ENCODE measurements at regions not wholly inside any gene's neighbourhood (a gene's known extent, or its start where the extent isn't known, plus 50 kb on each side); places are given as distances from the start of the nearest gene placed in this dataset.

DNA sequence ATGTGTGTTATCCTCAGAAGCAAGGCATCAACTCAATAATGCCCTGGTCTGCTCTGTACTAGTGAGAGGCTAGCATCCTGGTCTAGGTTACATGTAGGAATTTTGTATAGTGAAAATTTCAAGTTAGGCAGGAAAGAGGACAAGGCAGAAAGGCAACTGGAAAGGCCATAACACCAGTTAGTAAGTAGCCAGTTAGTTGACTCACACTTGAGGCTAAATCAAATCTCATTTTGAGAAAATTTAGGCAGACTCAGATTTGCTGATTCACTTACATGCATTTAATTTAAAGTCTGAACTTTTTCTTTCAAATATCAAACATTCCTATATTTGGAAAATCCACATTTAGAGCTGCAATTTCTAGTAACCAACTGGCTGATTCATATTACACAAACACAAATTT lies 184.5 kb upstream of the TCF21 start (continued):
- no peak for TF ChIP-seq RUNX3 (IDR thresholded peaks at IDR 0.05; ENCODE audit: low read length)
- TF ChIP-seq TCF7 (IDR thresholded peaks at IDR 0.05; ENCODE audit: borderline replicate concordance), result no peak
- TF ChIP-seq, protein P1, sequence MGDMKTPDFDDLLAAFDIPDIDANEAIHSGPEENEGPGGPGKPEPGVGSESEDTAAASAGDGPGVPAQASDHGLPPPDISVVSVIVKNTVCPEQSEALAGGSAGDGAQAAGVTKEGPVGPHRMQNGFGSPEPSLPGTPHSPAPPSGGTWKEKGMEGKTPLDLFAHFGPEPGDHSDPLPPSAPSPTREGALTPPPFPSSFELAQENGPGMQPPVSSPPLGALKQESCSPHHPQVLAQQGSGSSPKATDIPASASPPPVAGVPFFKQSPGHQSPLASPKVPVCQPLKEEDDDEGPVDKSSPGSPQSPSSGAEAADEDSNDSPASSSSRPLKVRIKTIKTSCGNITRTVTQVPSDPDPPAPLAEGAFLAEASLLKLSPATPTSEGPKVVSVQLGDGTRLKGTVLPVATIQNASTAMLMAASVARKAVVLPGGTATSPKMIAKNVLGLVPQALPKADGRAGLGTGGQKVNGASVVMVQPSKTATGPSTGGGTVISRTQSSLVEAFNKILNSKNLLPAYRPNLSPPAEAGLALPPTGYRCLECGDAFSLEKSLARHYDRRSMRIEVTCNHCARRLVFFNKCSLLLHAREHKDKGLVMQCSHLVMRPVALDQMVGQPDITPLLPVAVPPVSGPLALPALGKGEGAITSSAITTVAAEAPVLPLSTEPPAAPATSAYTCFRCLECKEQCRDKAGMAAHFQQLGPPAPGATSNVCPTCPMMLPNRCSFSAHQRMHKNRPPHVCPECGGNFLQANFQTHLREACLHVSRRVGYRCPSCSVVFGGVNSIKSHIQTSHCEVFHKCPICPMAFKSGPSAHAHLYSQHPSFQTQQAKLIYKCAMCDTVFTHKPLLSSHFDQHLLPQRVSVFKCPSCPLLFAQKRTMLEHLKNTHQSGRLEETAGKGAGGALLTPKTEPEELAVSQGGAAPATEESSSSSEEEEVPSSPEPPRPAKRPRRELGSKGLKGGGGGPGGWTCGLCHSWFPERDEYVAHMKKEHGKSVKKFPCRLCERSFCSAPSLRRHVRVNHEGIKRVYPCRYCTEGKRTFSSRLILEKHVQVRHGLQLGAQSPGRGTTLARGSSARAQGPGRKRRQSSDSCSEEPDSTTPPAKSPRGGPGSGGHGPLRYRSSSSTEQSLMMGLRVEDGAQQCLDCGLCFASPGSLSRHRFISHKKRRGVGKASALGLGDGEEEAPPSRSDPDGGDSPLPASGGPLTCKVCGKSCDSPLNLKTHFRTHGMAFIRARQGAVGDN (IDR thresholded peaks at IDR 0.05), result no peak
- no peak for TF ChIP-seq BRCA1 (IDR thresholded peaks at IDR 0.05; ENCODE audit: low read depth, low read length)
- TF ChIP-seq, protein P2, sequence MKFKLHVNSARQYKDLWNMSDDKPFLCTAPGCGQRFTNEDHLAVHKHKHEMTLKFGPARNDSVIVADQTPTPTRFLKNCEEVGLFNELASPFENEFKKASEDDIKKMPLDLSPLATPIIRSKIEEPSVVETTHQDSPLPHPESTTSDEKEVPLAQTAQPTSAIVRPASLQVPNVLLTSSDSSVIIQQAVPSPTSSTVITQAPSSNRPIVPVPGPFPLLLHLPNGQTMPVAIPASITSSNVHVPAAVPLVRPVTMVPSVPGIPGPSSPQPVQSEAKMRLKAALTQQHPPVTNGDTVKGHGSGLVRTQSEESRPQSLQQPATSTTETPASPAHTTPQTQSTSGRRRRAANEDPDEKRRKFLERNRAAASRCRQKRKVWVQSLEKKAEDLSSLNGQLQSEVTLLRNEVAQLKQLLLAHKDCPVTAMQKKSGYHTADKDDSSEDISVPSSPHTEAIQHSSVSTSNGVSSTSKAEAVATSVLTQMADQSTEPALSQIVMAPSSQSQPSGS (IDR thresholded peaks at IDR 0.05; ENCODE audit: low read length), result no peak
- TF ChIP-seq MYC (IDR thresholded peaks at IDR 0.05; ENCODE audit: insufficient read depth, insufficient read length, insufficient replicate concordance, low read length, severe bottlenecking), result no peak
- TF ChIP-seq TARDBP (IDR thresholded peaks at IDR 0.05; ENCODE audit: borderline replicate concordance), result no peak
- TF ChIP-seq CHD4 (IDR thresholded peaks at IDR 0.05), result no peak

DNA sequence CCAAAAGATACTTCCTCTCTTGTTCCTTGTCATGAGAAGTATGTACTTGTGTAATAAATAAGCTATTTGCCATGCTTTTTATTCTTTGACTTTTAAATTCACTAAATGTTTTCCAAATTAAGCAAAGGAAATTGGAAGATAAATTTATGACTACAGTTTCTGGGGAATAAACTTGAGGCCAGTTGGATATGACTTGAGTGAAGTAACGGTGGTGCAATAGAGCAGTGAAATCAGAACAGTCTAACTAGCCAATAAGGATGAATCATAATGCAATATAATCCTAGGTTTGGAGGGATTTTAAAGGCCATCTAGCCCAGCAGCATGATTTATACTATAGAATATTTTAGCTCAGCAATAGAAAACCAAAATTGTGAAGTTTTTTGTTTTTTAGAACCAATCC lies 183.8 kb upstream of the TCF21 start:
- ATAC-seq (no peak), FAIRE-seq (no peak), DNase-seq (ENCODE audit: low read depth, low spot score) (no peak)
- no TSS peak for BruUV-seq (replicated peaks)
- ChIA-PET POLR2A (no interaction called here), RAD21 (ENCODE audit: unreplicated experiment) (no interaction called here), SMC1A (ENCODE audit: uncharacterized antibody, unreplicated experiment) (no interaction called here), CTCF (no interaction called here)
- Histone ChIP-seq H3K27me3 (replicated peaks in 1 of 2; ENCODE audit: control insufficient read depth in 2 of 2, insufficient read depth in 2 of 2, low read length in 1 of 2) (no peaks in the 10 kb centered on the region), H3K4me3 (no peak overlapping the region), H3K9me3 (replicated peaks; ENCODE audit: control insufficient read depth, insufficient read depth, low read length) (no peaks in the 10 kb centered on the region), H3K27ac (ENCODE audit: control insufficient read depth, insufficient read depth) (no peak overlapping the region), H3K9ac (ENCODE audit: control insufficient read depth, insufficient read depth, low read length) (no peak overlapping the region), H3K4me2 (ENCODE audit: control insufficient read depth, insufficient read depth) (no peak overlapping the region), H3K79me2 (ENCODE audit: control insufficient read depth, insufficient read depth, low read length) (no peaks in the 10 kb centered on the region), H4K20me1 (ENCODE audit: control insufficient read depth, insufficient read depth) (no peaks in the 10 kb centered on the region), H2AFZ (ENCODE audit: control insufficient read depth, low read depth, low read length) (no peak overlapping the region), H3K4me1 (ENCODE audit: control insufficient read depth, insufficient read depth, low read length) (no peaks in the 10 kb centered on the region), H3K36me3 (ENCODE audit: control insufficient read depth in 2 of 2, insufficient read depth in 2 of 2, low read length in 1 of 2) (no peaks in the 10 kb centered on the region)
- intact Hi-C loops (cut with micrococcal nuclease; ENCODE audit: unreplicated experiment) (no loop called here), in situ Hi-C loops (cut with MboI) (no loop called here)
- 0% methylated on average over 1 of the region's 1 CpG for WGBS (ENCODE audit: insufficient coverage, insufficient replicate concordance, low lambda C conversion rate, missing lambda C conversion rate)
- TF ChIP-seq CBFB (IDR thresholded peaks at IDR 0.05; ENCODE audit: low read depth) (no peak), STAT3 (IDR thresholded peaks at IDR 0.05; ENCODE audit: low read depth, low read length) (no peak), KAT2A (conservative IDR thresholded peaks at IDR 0.05; ENCODE audit: control insufficient read depth, low read depth, low read length) (no peak), FOS (IDR thresholded peaks at IDR 0.05; ENCODE audit: borderline replicate concordance, extremely low read depth, insufficient read length) (no peak), JUNB (IDR thresholded peaks at IDR 0.05) (no peak), SIN3A (IDR thresholded peaks at IDR 0.05; ENCODE audit: low read depth, low read length) (no peak), TARDBP (IDR thresholded peaks at IDR 0.05; ENCODE audit: borderline replicate concordance) (no peak), ZNF217 (IDR thresholded peaks at IDR 0.05) (no peak)
- TF ChIP-seq, protein P3, sequence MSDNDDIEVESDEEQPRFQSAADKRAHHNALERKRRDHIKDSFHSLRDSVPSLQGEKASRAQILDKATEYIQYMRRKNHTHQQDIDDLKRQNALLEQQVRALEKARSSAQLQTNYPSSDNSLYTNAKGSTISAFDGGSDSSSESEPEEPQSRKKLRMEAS (IDR thresholded peaks at IDR 0.05; ENCODE audit: low read depth, low read length), result no peak
- TF ChIP-seq, protein P4, sequence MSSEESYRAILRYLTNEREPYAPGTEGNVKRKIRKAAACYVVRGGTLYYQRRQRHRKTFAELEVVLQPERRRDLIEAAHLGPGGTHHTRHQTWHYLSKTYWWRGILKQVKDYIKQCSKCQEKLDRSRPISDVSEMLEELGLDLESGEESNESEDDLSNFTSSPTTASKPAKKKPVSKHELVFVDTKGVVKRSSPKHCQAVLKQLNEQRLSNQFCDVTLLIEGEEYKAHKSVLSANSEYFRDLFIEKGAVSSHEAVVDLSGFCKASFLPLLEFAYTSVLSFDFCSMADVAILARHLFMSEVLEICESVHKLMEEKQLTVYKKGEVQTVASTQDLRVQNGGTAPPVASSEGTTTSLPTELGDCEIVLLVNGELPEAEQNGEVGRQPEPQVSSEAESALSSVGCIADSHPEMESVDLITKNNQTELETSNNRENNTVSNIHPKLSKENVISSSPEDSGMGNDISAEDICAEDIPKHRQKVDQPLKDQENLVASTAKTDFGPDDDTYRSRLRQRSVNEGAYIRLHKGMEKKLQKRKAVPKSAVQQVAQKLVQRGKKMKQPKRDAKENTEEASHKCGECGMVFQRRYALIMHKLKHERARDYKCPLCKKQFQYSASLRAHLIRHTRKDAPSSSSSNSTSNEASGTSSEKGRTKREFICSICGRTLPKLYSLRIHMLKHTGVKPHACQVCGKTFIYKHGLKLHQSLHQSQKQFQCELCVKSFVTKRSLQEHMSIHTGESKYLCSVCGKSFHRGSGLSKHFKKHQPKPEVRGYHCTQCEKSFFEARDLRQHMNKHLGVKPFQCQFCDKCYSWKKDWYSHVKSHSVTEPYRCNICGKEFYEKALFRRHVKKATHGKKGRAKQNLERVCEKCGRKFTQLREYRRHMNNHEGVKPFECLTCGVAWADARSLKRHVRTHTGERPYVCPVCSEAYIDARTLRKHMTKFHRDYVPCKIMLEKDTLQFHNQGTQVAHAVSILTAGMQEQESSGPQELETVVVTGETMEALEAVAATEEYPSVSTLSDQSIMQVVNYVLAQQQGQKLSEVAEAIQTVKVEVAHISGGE (CRISPR knock-in tag; IDR thresholded peaks at IDR 0.05), result no peak
